SK-N-DZ (cell line): ENCODE measurements at regions not wholly inside any gene's neighbourhood (a gene's known extent, or its start where the extent isn't known, plus 50 kb on each side); places are given as distances from the start of the nearest gene placed in this dataset.
"Not testable (repeated sequence)": the region's sequence is repeated elsewhere in the genome, so short reads cannot be mapped to it uniquely, and the experiment has no call there.

Experiments used
- DNase-seq: peaks from one replicate; pipeline ENCODE4 v3.0.0-alpha.2; 2015; ENCODE audit warnings: low spot score

DNA sequence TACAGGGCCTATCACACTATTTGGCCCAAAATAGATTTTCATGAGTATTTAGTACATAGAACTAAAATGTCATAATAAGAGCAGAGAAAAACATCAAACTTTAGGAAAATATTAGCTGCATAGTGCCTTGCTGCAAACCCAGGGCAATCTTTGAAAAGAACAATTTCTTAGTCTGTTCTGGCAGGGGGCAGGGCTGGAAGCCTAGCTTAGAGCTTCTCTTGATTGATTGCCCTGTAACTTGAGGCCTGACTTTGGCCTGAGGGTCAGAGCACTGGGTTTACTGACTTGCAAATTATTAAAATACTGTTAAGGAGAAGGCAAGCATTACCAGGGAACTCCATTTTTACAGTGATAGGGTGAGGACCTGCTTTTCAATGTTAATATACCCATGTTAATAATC is 115.8 kb upstream of the SPAG17 start:
- no peak for DNase-seq

DNA sequence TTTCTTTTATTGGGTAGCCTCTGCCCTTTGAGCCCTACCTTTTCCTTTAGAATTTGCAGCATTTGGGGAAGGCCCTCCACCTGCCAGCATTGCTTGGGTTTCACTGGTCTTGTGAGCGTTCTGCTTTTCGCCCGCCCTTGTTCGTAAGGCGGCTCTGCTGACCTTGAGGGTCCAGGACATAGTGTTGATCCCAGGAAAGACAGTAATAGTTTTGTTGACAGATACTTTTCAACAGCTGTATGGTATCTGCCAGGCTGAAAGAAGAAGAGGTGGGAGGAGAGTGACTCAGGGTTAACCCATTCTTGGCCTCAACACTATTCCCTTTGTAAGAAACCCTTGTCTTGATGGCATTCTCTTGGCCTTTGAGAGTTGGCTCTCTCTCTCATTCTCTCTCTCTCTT is 113.4 kb upstream of the SPAG17 start:
- no peak for DNase-seq

DNA sequence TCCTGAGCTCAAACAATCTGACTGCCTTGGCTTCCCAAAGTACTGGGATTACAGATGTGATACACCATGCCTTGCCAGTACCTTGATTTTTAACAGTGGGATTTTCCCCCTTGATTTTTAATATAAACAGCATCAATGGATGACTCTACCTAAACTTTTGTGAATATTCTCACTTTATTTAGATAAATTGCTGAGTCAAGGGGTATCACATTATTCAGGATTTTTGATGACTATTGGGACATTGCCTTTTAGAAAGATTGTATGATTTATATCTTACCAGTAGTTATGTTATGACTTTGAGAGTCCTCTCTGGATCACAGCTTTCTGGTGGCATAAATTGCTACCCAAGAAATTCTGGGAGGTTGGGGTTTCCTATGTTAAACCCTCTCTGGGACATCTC is 112.5 kb upstream of the SPAG17 start:
- DNase-seq, result no peak

GRCh38 chr1:118294875-118295642 is 110.0 kb upstream of the SPAG17 start:
- DNase-seq, result no peak

DNA sequence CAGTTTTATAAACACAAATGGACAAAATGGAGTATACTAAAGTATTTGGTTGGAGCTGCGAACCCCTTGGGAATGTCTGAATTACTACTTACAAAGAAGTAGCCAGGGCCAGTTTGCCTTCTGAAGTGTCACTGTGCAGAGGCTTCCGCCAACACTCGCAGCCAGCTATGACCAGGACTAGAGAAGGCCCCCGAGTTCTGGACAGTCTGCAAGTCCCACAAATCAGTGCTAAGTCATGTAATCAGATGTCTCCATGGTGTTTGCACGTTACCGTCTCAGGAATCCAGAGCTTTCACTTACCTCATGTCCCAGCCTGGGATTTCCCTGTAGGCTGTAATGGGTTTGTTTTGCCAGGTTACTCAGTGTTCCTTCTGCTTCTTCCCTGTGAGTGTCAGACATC is 106.6 kb upstream of the SPAG17 start:
- no peak for DNase-seq

DNA sequence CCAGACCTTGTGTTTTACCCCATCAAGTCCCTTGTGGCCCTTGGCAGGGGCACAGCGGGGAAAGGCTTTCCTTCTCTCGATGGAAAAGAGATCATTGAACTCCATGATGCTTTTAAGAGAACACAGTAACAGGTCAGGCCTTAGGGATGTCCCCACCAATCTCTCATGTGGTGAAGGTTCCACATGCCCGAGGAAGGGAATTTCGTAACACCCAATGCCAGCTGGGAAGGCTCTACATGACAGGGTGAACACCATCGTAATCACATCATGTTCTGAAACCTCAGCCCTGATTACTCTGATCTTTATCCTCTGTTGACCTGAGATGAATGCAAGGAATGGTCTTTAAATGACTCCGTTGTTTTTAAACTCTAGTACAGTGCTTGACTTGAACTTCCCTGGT is 105.5 kb upstream of the SPAG17 start:
- no peak for DNase-seq

DNA sequence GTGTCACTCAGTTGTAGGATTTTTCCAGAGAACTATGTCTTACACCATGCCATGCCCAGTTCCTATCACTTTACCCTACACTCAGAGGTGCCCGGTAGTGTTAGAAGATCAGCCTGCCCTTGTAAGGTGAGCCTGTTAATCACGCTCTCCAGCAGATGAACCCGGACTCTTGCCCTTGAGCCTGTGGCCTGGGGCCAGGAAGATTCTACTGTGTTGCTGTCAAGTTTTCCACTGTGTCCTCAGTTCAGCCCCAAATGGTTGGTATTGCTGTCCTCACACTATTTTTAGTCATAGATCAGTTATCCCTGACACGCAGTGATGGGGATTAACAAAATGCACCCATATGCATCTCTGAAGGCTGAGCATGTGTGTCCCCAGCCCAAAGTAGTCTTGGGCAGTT is 105.0 kb upstream of the SPAG17 start:
- DNase-seq, result no peak

DNA sequence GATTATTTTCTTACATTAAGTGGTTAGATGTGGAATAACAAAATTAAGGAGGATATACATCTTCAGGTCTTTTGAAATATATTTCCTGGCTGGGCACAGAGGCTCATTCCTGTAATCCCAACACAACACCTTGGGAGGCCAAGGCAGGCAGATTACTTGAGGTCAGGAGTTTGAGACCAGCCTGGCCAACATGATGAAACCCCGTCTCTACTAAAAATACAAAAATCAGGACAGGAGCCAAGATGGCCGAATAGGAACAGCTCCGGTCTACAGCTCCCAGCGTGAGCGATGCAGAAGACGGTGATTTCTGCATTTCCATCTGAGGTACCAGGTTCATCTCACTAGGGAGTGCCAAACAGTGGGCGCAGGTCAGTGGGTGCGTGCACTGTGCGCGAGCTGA is 95.6 kb upstream of the SPAG17 start:
- DNase-seq, result not testable (repeated sequence)

DNA sequence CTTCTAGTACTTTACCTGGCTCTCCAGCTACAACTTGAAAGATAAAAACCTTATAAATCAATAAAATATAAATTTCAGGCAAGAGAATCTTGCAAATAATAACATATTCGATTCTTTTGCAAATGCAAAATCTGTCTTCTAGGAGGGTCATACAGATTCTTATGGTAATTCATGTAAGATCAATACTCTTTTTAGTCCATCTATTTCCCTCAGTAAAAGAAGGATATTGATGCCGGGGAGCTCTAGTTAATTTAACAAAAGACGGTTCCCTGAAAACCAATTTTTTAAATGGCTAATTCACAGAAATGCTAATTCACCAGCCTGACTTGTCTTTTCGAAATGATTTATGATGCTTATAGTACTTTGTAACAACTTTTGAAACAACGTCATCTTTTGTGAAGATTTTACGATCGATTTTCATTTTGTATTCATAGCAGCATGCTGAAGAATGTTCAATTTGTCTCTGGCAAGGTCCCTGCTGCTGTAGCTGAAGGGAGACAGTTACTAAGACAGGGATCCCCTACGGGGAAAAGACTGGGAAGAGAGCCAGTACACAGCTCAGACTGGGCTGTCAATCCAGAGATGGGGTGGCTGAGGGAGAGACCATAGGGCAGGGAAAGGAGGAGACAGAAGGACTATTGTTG is 90.6 kb upstream of the SPAG17 start:
- no peak for DNase-seq

GRCh38 chr1:118272884-118273283 is 87.9 kb upstream of the SPAG17 start:
- DNase-seq, result no peak

DNA sequence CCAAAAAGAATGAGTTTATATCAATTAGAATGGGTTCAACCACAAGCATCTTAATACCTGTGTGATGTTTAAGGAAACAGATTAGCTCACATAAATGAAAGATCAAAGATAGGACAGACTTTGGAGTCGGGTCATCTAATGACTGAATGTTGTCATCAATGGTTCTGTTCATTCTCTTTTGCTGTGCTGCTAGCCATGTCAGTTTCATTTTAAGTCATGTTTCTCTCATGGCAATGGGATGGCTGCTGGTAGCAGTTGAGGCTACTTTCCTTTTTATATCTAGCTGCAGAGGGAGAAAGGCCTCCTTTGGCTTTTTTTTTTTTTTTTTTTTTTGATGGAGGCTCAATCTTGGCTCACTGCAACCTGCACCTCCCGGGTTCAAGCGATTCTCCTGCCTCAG is 86.9 kb upstream of the SPAG17 start:
- no peak for DNase-seq

GRCh38 chr1:118269598-118269997 is 84.6 kb upstream of the SPAG17 start:
- no peak for DNase-seq

- no peak for DNase-seq
Observed at GRCh38 chr1:118266436-118266835, 81.4 kb upstream of the SPAG17 start.

DNA sequence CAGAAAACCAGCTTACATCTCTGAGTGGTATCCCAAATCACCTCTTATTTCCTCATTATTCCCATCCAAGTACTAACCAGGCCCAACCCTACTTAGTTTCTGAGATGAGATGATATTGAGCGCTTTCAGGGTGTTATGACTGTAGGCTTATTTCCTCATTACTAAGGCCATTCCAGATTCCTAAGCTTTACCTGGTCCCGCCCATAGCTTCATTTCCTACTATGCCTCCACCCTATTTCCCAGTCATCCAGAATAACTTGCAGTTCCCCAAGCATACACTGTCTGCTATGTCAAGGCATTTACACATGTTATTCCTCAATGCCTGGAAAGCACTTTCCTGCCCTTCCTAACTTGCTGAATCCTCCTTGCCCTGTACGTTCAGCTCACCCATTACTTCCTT is 79.3 kb upstream of the SPAG17 start:
- DNase-seq, result no peak

- no peak for DNase-seq
Observed at GRCh38 chr1:118262865-118263264, 77.8 kb upstream of the SPAG17 start.

DNA sequence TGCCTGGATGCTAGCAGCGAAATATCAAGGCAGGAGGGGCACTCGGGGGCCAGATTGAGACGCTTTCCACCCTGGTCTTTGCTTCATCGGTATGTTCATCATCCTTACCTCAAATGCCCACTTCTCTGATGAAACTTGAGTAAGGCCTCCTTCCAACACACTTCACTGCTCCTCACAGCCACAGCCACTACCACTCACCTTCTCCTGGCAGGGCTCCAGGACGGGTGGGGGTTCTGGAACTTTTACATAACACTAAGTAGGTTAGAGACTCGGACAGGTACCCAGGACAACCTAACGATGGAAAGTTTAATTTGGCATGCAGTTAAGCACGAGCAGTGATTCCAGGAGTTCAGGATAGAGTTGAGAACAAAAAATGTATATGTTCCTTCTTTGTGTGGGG is 73.9 kb upstream of the SPAG17 start:
- no peak for DNase-seq

DNA sequence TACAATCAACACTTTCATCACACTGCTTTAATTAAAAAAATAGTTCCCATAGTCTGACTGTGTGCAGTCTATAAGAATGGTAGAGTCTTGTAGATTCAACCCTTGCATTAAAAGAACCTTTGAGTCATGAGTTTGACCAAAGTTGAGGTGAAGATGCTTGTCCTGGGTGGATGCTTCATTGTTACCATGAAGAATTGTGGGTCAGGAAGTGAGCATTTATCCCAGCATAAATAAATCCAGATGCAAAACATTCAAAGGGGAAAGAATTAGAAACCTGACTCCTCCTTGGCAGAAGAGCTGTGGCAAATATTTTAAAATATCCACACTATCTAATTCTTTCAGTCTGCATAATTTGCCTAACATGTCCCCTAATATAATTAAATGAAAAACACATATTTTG is 72.9 kb upstream of the SPAG17 start:
- DNase-seq, result no peak

DNA sequence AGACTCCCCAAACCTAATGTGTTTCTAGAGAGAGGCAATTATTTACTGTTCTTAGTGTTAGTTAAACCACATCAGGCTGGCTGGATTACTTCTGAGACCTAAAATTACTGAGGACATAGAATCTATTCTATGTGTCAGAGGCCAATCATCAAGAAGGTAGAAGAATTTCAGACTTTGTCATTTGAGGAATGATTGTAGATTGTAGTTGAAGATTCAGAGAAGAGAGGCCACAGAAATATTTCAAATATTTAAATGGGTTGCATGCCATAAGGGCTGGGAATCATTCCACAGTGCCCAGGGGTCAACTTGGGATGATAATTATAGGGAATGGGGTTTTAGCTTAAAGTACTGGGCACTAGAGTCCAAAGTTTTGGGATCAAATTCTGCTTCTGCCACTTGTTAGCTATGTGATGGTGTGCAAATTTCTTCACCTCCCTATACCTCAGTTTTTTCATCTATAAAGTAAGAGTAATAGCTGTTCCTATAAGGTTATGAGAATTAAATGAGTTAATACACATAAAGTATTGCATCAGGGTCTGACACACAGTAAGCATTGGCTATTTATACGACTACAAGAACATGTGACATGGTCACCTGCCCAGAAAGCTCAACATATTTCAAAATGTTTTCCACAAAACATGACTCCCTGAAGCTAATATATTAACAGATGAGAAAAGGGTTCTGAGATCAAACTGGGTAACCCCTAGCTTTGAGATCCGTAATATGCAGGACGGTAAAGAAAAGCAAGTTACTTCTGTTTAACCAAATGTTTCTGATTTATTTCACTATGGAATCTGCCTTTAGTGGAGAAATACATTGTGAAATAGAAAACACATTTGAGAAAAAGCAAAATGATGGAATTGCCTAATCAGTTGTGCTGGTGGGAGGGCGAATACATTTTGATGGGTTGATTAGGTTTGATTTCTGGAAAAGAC is 69.7 kb upstream of the SPAG17 start:
- no peak for DNase-seq

DNA sequence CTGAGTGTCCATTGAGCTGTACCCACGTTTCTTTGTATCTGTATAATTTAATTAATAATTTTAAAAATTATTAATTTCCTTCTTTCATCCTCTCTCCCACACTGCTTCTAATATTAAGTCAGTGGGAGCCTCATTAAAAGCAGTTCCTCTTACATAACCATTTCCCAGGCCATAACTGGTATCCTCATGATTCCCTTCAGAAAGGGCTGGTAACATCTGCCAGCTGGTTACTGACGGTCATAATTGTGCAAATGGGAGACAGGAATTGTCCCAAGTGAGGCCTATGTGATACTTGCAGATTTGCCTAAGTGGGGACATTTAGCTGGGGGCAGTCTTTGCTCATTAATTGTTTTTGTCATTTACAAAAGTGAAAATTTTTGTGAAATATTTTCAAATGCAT is 69.0 kb upstream of the SPAG17 start:
- DNase-seq, result no peak

DNA sequence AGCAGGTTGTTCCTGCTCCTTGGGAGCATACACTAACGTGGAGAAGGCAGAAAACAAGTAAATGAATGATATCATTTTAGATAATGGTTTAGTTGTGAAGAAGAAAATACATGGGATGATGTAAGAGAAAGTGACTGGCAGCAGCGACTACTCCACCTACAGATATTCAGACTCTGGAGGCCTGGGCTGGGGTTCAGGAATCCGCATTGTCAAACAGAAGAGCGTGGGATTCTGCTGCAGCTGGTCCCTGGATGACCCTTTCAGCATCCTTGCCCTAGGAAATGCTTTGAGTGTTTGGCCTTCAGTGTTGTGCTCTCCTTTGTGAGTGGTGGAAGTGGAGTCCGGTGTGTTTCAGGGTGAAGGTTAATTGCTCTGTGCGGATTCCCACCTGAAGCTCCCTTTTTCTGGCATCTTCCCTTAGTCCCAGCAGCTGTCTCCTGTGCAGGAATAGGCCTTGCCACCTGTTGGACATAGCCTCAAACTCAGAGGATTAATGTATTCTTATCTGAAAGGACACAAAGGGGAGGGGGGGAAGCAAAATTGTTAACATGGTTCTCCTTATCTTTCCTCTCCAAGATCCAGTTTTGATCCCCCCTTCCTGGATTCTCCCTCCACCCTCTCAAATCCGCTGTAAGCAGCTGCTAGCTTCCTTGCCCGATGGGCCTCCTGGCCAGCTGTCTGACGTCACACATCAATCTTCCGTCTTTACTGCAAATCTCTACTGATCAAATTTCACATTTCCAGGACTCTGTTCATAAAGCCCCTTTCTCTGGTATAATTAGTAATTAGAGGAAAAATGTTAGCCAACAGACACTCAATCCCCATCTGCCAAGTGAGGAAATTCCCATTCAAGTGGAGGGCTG is 68.3 kb upstream of the SPAG17 start:
- DNase-seq, result peak; percentile 4

DNA sequence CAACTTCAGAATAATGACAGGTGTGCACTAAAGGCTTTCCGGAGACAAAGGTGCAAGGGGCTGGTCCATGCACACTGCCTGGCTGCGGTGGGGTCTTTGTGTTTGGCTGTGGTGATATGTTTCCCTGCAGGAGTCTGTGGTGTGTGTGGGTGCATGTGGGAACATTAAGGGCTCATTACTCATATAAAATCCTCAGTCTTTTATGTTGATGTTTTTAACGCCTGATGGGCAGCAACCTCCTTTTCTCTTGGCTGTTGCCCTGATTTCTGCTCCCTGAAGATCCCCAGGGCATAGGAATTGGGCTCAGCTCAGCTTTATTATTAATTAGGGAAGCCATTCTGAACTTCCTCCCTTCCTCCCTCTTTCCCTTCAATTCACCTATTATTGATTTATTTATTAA is 67.6 kb upstream of the SPAG17 start:
- no peak for DNase-seq

- DNase-seq, result no peak
Observed at GRCh38 chr1:118250232-118250631, 65.2 kb upstream of the SPAG17 start.
